Activated CD4-positive, alpha-beta T cell treated with anti-CD3 and anti-CD28 coated beads for 48 hours (primary cell): ENCODE measurements at regions not wholly inside any gene's neighbourhood (a gene's known extent, or its start where the extent isn't known, plus 50 kb on each side); places are given as distances from the start of the nearest gene placed in this dataset.
"Not testable (repeated sequence)": the region's sequence is repeated elsewhere in the genome, so short reads cannot be mapped to it uniquely, and the experiment has no call there.

Experiments
- DNase-seq: peaks from one replicate; pipeline ENCODE4 v3.0.0-alpha.2; 2020

DNA sequence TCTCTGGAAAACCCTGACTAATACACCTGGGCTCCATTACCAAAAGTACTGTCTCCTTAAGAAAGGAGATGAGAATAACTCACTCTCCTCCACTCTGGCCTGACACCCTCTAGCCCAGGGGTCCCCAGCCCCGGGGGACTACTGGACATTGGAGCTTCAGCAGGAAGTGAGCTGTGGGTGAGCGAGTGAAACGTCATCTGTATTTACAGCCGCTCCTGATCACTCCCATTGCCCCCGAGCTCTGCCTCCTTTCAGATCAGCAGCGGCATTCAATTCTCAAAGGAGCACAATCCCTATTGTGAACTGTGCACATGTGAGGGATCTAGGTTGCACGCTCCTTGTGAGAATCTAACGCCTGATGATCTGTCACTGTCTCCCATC is 126.3 kb upstream of the TNRC6C start:
- DNase-seq, result no peak

DNA sequence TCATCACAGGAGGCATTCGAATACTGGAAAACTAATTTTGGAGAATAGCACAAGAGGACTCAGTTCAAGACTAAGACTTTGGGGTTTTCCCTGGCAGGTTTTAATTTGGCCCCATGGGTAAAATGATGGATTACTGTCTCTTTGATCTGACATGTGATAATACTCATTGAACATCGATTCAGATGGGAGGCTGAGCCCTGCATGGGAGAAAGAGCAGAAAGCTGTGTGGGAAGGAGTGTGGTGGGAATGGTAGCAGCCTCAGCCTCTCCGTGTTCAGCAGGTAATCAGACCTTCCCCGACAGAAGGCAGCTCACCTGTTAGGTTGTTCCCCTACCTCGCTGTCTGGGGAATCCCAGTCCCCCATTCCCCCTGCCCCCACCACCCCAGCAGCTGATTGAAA is 124.7 kb upstream of the TNRC6C start:
- DNase-seq, result no peak

- DNase-seq, result peak; percentile 84
Measured at GRCh38 chr17:77834170-77835115, 124.1 kb upstream of the TNRC6C start.

DNA sequence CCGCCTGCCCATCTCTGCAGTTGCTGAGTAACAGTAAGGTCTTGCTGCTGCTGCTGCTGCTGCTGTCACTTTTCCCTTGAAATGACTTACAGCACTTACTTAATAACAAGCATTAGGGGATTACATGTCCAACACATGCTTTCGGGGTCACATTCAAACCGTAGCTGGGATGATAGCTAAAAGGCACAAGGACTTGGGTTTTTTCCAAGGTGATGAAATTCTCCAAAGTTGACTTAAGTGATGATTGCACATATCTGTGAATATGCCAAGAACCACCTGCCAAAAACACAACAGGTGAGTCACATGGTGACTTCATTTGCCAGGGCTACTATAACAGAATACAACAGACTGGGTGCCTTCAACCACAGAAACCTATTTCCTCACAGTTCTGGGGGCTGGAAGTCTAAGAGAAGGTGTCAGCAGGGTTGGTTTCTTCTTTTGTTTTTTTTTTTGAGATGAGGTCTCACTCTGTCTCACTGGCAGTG is 121.9 kb upstream of the TNRC6C start:
- DNase-seq, result peak; percentile 60

- DNase-seq, result not testable (repeated sequence)
Measured at GRCh38 chr17:77837072-77837471, 121.4 kb upstream of the TNRC6C start.

- DNase-seq, result no peak
Measured at GRCh38 chr17:77837917-77838316, 120.6 kb upstream of the TNRC6C start.

- DNase-seq, result no peak
Measured at GRCh38 chr17:77838748-77839697, 119.5 kb upstream of the TNRC6C start.

GRCh38 chr17:77839698-77840512 is 118.6 kb upstream of the TNRC6C start:
- DNase-seq, result no peak

DNA sequence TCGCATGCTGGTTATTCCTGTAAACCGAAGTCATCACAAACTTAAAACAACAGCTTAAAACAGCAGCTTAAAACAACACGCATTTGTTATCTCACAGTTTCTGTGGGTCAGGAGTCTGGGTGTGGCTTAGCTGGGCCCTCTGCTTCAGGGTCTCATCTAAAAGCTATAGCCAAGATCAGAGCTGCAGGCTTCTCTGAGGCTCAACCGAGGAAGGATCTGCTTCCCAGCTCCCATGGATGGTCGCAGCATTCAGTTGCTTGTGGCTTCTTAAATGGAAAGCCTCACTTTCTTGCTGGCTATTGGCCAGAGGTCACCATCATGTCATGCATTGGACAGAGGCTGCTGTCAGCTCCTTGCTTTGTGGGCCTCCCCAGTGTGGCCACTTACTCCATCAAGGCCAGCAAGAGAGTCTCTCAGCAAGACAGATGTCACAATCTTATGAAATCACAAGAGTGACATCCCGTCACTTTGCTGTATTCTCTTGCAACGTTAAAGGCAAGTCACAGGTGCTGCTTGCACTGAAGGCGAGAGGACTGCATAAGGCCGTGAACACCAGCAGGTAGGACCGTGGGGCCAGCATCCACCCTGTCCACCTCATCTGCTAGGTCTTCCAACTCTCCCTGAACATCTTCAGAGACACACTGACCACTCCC is 117.9 kb upstream of the TNRC6C start:
- DNase-seq, result no peak

- DNase-seq, result peak; percentile 6
Measured at GRCh38 chr17:77841742-77842527, 116.6 kb upstream of the TNRC6C start.

DNA sequence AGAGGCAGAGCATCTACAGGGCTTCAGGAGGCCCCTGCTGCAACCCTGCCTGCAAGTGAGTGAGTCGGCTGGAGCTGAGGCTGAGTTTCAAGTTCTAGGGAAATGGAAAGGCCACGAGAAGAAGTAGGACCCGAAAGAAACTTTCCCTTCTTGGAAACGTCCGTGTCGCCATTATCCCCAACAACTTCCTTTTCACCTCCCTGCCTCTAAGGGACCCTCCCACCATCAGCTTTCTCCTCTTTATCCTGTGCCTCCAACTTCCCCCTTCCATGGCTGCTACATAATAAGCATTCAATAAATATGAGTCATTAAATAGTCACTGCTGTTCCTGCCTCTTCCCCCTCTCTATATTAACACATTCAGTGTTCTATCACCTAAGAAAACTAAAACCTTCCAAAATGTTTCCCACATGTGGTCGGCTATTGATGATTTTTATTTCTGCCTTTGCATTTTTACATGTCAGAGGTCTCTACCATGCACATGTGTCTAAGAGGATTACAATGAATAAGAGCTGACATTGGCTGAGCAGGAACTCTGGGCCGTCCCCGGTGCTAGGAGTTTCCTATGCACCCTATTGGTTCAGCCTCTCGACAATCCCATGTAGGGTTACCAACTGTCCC is 115.9 kb upstream of the TNRC6C start:
- DNase-seq, result peak; percentile 49

GRCh38 chr17:77843255-77843895 is 115.1 kb upstream of the TNRC6C start:
- peak; percentile 77 for DNase-seq

GRCh38 chr17:77843896-77844295 is 114.6 kb upstream of the TNRC6C start:
- no peak for DNase-seq

GRCh38 chr17:77844681-77845080 is 113.8 kb upstream of the TNRC6C start:
- no peak for DNase-seq

DNA sequence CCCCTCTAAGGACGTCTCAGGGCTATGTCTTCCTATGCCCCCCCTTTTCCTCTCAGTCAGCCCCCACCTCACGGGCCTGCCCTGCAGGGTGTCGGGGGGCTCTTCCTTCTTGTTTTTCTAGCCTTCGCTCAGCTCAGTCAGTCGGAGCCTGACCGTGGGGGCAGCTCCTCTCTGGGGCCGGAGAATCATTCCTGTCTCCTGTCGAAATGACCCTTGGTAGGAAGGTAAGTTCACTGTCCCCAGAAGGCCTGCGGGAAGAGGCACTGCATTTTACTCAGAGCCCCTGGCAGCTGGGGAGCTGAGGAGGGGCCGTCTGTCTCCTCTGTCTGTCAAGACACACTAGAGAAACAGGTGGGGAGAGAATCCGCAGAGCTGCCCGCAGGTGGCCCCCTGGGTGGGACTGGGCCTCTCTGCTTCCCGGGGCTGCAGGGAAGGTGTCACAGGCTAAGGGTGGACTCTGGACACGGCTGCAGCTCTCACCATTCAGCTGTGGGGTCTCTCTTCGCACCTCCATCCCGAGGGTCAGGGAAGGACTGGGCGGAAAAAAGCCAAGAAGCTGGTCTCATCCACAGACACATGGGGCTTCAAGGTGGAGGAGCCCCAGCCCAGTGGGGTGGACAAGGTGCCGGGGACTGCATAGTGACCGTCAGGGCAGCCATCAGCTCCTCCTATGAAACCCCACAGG is 112.8 kb upstream of the TNRC6C start:
- DNase-seq, result no peak

DNA sequence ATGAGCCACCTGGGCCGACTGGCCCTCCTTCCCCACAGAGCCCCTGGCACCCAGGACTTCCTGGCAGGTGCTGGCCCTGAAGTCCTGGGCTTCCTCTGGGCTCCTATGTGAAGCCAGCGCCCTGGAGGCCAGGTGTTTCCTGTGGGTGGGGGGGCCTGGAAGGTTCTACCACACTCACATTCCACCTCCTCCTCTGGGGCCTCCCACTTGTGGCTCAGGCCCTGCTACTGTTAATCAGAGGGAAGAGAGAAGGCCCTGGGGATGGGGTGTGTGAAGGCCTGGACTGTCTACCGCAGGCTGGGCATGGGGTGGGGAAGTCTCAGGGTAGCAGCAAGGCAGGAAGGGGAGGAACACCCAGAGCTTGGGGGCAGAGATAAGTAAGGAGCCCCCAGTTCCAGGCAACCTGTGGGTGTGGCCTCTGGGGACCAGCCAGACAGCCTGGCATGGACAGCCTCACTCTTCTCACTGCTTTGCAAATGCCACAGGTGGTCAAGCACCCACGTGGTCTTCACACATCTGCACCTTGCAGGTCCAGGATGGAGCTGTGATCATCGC is 111.9 kb upstream of the TNRC6C start:
- DNase-seq, result no peak

GRCh38 chr17:77847221-77848085 is 111.0 kb upstream of the TNRC6C start:
- DNase-seq, result no peak

GRCh38 chr17:77848257-77848656 is 110.2 kb upstream of the TNRC6C start:
- DNase-seq, result no peak
